Ishikawa (cell line): ENCODE measurements at regions not wholly inside any gene's neighbourhood (a gene's known extent, or its start where the extent isn't known, plus 50 kb on each side); places are given as distances from the start of the nearest gene placed in this dataset.

ENCODE experiments used
- CEBPB ChIP-seq: IDR thresholded peaks from 2 replicates; pipeline ENCODE4 v1.6.1; 2012
- CREB1 ChIP-seq: IDR thresholded peaks from 2 replicates; pipeline ENCODE4 v1.6.1; 2012; ENCODE audit warnings: low read depth
- EGR1 ChIP-seq: IDR thresholded peaks from 2 replicates; pipeline ENCODE4 v1.6.1; 2012
- EP300 ChIP-seq: IDR thresholded peaks from 2 replicates; pipeline ENCODE4 v1.6.1; 2012; ENCODE audit warnings: borderline replicate concordance
- FOXM1 ChIP-seq: IDR thresholded peaks from 2 replicates; pipeline ENCODE4 v1.6.1; 2012; ENCODE audit warnings: low read depth, borderline replicate concordance
- NFIC ChIP-seq: IDR thresholded peaks from 2 replicates; pipeline ENCODE4 v1.6.1; 2012
- RAD21 ChIP-seq: IDR thresholded peaks from 2 replicates; pipeline ENCODE4 v1.6.1; 2012; ENCODE audit warnings: low read depth
- TAF1 ChIP-seq: IDR thresholded peaks from 2 replicates; pipeline ENCODE4 v1.6.1; 2012; ENCODE audit warnings: low read depth, mild to moderate bottlenecking
- TCF12 ChIP-seq: IDR thresholded peaks from 2 replicates; pipeline ENCODE4 v1.6.1; 2012; ENCODE audit warnings: low read depth
- TEAD4 ChIP-seq: IDR thresholded peaks from 2 replicates; pipeline ENCODE4 v1.6.1; 2012
- YY1 ChIP-seq: IDR thresholded peaks from 2 replicates; pipeline ENCODE4 v1.6.1; 2012; ENCODE audit warnings: low read depth
- ZBTB7A ChIP-seq: IDR thresholded peaks from 2 replicates; pipeline ENCODE4 v1.6.1; 2012; ENCODE audit warnings: low read depth
- TF ChIP-seq, protein P1 (sequence below): IDR thresholded peaks from 2 replicates; pipeline ENCODE4 v1.6.1; 2012
- TF ChIP-seq, protein P2 (sequence below): IDR thresholded peaks from 2 replicates; pipeline ENCODE4 v1.6.1; 2012
- TF ChIP-seq, protein P3 (sequence below): IDR thresholded peaks from 2 replicates; pipeline ENCODE4 v1.6.1; 2012; ENCODE audit warnings: low read depth, mild to moderate bottlenecking

DNA sequence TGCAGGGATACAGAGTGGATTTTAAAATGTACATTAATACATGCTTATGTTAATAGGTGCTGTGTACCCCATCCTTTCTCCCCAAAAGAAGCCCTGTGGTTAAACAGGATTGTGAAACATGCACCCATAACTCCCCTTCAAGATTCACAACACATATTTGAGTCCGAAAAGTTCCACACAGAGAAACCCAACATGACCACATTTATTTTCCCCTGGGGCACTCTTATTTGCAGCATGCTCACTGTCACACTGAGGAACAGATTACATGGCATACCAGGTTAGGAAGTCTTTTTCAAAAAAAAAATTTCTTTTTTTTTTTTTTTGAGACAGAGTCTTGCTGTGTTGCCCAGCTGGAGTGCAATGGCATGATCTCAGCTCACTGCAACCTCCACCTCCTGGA, 67.7 kb upstream of the COL5A2 start:
- TF ChIP-seq, protein P1, sequence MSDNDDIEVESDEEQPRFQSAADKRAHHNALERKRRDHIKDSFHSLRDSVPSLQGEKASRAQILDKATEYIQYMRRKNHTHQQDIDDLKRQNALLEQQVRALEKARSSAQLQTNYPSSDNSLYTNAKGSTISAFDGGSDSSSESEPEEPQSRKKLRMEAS, result no peak
- TF ChIP-seq EGR1 (no peak), EP300 (no peak), TEAD4 (no peak), ZBTB7A (no peak), RAD21 (no peak), NFIC (no peak), TAF1 (no peak), FOXM1 (no peak), CREB1 (no peak), YY1 (no peak), CEBPB (no peak), TCF12 (no peak)
- TF ChIP-seq, protein P2, sequence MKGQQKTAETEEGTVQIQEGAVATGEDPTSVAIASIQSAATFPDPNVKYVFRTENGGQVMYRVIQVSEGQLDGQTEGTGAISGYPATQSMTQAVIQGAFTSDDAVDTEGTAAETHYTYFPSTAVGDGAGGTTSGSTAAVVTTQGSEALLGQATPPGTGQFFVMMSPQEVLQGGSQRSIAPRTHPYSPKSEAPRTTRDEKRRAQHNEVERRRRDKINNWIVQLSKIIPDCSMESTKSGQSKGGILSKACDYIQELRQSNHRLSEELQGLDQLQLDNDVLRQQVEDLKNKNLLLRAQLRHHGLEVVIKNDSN, result no peak
- TF ChIP-seq, protein P3, sequence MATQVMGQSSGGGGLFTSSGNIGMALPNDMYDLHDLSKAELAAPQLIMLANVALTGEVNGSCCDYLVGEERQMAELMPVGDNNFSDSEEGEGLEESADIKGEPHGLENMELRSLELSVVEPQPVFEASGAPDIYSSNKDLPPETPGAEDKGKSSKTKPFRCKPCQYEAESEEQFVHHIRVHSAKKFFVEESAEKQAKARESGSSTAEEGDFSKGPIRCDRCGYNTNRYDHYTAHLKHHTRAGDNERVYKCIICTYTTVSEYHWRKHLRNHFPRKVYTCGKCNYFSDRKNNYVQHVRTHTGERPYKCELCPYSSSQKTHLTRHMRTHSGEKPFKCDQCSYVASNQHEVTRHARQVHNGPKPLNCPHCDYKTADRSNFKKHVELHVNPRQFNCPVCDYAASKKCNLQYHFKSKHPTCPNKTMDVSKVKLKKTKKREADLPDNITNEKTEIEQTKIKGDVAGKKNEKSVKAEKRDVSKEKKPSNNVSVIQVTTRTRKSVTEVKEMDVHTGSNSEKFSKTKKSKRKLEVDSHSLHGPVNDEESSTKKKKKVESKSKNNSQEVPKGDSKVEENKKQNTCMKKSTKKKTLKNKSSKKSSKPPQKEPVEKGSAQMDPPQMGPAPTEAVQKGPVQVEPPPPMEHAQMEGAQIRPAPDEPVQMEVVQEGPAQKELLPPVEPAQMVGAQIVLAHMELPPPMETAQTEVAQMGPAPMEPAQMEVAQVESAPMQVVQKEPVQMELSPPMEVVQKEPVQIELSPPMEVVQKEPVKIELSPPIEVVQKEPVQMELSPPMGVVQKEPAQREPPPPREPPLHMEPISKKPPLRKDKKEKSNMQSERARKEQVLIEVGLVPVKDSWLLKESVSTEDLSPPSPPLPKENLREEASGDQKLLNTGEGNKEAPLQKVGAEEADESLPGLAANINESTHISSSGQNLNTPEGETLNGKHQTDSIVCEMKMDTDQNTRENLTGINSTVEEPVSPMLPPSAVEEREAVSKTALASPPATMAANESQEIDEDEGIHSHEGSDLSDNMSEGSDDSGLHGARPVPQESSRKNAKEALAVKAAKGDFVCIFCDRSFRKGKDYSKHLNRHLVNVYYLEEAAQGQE, result no peak

DNA sequence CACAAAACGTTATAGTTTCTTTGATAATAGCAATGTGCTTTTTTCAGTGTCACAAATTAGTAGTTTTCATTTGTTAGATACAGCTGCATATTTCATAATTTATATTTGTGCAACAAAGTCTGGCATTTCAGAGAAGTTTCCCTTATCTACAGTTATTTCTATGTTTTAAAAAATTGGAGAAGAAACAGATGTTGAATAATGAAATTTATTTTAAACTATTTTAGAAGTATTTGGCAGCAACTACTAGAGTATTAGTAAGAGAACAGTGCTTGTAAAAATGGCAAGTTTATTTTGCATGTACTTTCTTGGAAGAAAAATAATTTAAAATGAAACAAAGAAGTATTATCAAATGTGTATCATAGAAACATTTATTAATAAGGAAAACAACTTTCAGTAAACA, 68.6 kb upstream of the COL5A2 start:
- no peak for TF ChIP-seq YY1
- TF ChIP-seq, protein P2, result no peak
- TF ChIP-seq NFIC, result no peak
- no peak for TF ChIP-seq FOXM1
- TF ChIP-seq ZBTB7A, result no peak
- TF ChIP-seq, protein P1, result no peak
- no peak for TF ChIP-seq EGR1
- TF ChIP-seq, protein P3, result no peak
- no peak for TF ChIP-seq TEAD4
- no peak for TF ChIP-seq RAD21
- TF ChIP-seq CEBPB, result no peak
- no peak for TF ChIP-seq TCF12
- TF ChIP-seq EP300, result no peak
- no peak for TF ChIP-seq CREB1

DNA sequence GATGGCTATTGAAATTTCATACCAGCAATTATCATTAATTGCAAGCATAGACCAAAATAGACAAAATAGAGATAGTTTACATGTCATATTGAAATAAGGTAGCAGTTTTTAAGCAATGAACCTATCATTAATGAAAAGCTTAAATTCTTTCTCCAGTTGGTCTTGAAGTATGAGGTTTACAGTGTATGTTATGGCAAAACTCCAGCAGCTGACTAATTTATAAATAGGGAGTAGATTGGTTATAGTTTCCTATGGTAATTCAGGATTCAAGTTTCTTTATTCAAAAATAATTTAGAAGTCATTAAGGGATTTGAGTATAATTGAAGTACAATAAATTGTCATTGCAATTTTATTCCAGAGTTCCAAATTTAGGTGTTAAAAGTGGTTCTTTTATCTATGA, 69.6 kb upstream of the COL5A2 start:
- TF ChIP-seq CREB1 (no peak), FOXM1 (no peak), EGR1 (no peak), YY1 (no peak), ZBTB7A (no peak), TAF1 (no peak), NFIC (no peak), RAD21 (no peak), EP300 (no peak), TCF12 (no peak)
- TF ChIP-seq, protein P2, result no peak
- TF ChIP-seq, protein P1, result no peak
- TF ChIP-seq, protein P3, result no peak

DNA sequence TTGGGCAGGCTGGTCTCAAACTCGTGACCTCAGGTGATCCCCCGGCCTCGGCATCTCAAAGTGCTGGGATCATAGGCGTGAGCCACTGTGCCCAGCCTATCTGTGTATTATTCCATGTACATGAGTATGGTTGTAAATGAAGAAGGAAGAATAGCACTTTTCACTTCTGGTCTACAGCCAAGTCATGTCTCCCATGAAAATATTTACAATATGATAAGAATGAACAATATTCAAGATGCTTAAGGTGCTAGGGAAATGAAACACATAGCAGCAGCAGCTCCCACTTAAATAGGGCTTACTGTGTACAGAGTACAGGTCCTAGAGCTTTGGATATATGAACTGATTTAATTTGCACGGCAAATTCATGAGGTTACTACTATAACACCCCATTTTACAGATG, 70.3 kb upstream of the COL5A2 start:
- TF ChIP-seq FOXM1, result no peak
- TF ChIP-seq, protein P1, result no peak
- no peak for TF ChIP-seq CEBPB
- TF ChIP-seq EGR1, result no peak
- TF ChIP-seq RAD21, result no peak
- no peak for TF ChIP-seq NFIC
